ENCODE measurements at regions not wholly inside any gene's neighbourhood (a gene's known extent, or its start where the extent isn't known, plus 50 kb on each side); places are given as distances from the start of the nearest gene placed in this dataset.

- TF ChIP-seq MAFF (IDR thresholded peaks at IDR 0.05; ENCODE audit: low read length) (no peak), CBX2 (IDR thresholded peaks at IDR 0.05; ENCODE audit: insufficient read depth, low read length, poor library complexity, severe bottlenecking) (no peak), POLR2A (conservative IDR thresholded peaks at IDR 0.05) (no peak), TAF15 (IDR thresholded peaks at IDR 0.05; ENCODE audit: low read depth, low read length) (no peak), MGA (IDR thresholded peaks at IDR 0.05) (no peak), TCF7 (IDR thresholded peaks at IDR 0.05; ENCODE audit: borderline replicate concordance) (no peak), ZNF121 (CRISPR knock-in tag; conservative IDR thresholded peaks at IDR 0.05) (no peak), ZBTB26 (CRISPR knock-in tag; IDR thresholded peaks at IDR 0.05) (no peak), UBTF (IDR thresholded peaks at IDR 0.05; ENCODE audit: borderline replicate concordance in 1 of 2, low read depth in 2 of 2, low read length in 2 of 2) (no peak), CTCF (IDR thresholded peaks at IDR 0.05 in 2 of 3, conservative IDR thresholded peaks at IDR 0.05 in 1 of 3; ENCODE audit: insufficient read depth in 2 of 3, low read depth in 1 of 3, low read length in 3 of 3) (no peak), ZNF232 (CRISPR knock-in tag; IDR thresholded peaks at IDR 0.05) (no peak)
Measured at GRCh38 chr4:129863206-129863605, 767.3 kb downstream of the C4orf33 start.
